AG10803 (cell line): ENCODE measurements at regions not wholly inside any gene's neighbourhood (a gene's known extent, or its start where the extent isn't known, plus 50 kb on each side); places are given as distances from the start of the nearest gene placed in this dataset.
"Not testable (repeated sequence)": the region's sequence is repeated elsewhere in the genome, so short reads cannot be mapped to it uniquely, and the experiment has no call there.

Experiments
- DNase-seq: peaks from one replicate; pipeline ENCODE4 v3.0.0; 2010; ENCODE audit warnings: low read depth
- H3K4me3 ChIP-seq: 2 replicates; pipeline ENCODE4 v1.5.1; 2011; ENCODE audit warnings: mild to moderate bottlenecking, low read length, control low read depth
- CTCF ChIP-seq: conservative IDR thresholded peaks from 2 replicates; pipeline ENCODE4 v1.5.1; 2011; ENCODE audit warnings: mild to moderate bottlenecking, low read length, control low read depth, inconsistent platforms

GRCh38 chr3:8421267-8421666, 80.4 kb upstream of the LMCD1 start:
- no peak overlapping the region for H3K4me3 ChIP-seq
- 0 out of 2 replicates have a peak, but pooled peaks have one; percentile 8 for TF ChIP-seq CTCF
- DNase-seq, result no peak

DNA sequence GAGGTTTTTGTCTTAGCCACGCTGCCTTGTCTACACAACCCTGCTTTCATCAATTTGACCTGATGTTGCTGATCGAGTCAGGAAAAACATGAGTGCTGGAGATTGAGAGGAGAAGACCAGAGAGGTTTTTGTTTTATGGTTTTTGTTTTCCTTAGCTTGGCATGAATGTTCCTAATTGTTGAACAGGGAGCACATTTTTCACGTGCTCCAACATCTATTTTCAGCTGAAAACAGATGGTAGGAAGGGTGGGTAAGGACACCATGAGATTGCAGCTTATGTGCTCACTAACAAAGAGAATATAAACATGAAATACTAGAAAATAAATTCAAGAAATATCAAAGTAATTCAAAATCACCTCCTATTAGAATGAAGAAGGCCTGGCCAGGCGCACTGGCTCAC, 79.9 kb upstream of the LMCD1 start:
- H3K4me3 ChIP-seq, result no peak overlapping the region
- no peak for TF ChIP-seq CTCF
- DNase-seq, result peak; percentile 8

- no peak overlapping the region for H3K4me3 ChIP-seq
- DNase-seq, result peak; percentile 15
- TF ChIP-seq CTCF, result peak; percentile 26; the same call in 1 of the 2 replicates
Observed at GRCh38 chr3:8423307-8423706, 78.3 kb upstream of the LMCD1 start.

GRCh38 chr3:8424281-8424680, 77.3 kb upstream of the LMCD1 start:
- no peak overlapping the region for H3K4me3 ChIP-seq
- DNase-seq, result no peak
- TF ChIP-seq CTCF, result no peak

GRCh38 chr3:8436661-8437287, 64.8 kb upstream of the LMCD1 start:
- peak; percentile 9; the same call in 1 of the 2 replicates for TF ChIP-seq CTCF
- DNase-seq, result peak; percentile 48
- H3K4me3 ChIP-seq, result no peak overlapping the region

DNA sequence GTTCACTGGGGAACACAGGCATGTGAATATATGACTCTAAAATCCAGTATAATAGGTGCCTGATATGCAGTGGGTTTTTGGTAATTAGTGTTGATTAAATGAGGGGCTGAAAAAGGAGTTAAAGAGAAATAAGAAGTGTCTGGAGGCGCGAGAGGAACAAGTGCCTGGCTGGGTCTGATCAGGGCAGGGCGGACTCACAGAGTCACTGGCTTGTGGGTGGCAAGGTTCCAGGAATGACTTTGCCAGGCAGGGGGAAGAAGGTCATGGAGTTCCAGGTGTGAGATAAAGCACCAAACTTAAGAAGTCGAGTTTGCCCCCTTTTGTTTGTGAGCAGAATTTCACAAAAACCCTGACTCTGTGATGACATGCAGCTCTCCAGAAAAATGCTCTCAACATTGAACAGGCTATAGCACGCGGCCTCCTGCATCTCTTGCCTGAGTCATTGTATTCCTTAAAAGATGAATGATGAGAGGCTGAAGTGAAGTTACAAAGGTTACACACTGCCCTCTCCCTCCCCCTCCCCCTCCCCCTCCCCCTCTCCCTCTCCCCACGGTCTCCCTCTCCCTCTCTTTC, 63.0 kb upstream of the LMCD1 start:
- H3K4me3 ChIP-seq, result no peak overlapping the region
- TF ChIP-seq CTCF, result no peak
- DNase-seq, result no peak

DNA sequence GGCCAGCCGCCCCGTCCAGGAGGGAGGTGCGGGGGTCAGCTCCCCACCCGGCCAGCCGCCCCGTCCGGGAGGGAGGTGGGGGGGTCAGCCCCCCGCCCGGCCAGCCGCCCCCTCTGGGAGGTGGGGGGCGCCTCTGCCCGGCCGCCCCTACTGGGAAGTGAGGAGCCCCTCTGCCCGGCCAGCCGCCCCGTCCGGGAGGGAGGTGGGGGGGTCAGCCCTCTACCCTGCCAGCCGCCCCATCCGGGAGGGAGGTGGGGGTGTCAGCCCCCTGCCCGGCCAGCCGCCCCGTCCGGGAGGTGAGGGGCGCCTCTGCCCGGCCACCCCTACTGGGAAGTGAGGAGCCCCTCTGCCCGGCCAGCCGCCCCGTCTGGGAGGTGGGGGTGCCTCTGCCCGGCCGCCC, 61.5 kb upstream of the LMCD1 start:
- H3K4me3 ChIP-seq, DNase-seq: not testable (repeated sequence)
